Neutrophil (primary cell): ENCODE measurements at regions not wholly inside any gene's neighbourhood (a gene's known extent, or its start where the extent isn't known, plus 50 kb on each side); places are given as distances from the start of the nearest gene placed in this dataset.

Experiments
- H3K27ac ChIP-seq: fragments of 200-600 bp; sonication (generic); 2 replicates; pipeline ENCODE4 v1.5.1; 2016; ENCODE audit warnings: mild to moderate bottlenecking, moderate library complexity
- H3K27me3 ChIP-seq: fragments of 200-600 bp; sonication (generic); 2 replicates; pipeline ENCODE4 v1.6.0; 2016; ENCODE audit warnings: mild to moderate bottlenecking
- H3K36me3 ChIP-seq: fragments of 200-600 bp; sonication (generic); 2 replicates; pipeline ENCODE4 v1.5.1; 2017
- H3K4me1 ChIP-seq, 2 experiments: fragments of 200-600 bp in 1 of 2; sonication (generic) in 1 of 2; 1 replicate in 1 of 2; 2 replicates in 1 of 2; pipeline versions ENCODE4 v1.5.1 to v1.6.1; 2013 to 2016; ENCODE audit warnings: low read depth in 1 of 2, low read length in 1 of 2, mild to moderate bottlenecking in 1 of 2, moderate library complexity in 1 of 2; ENCODE audit not compliant: control insufficient read depth in 1 of 2, insufficient read depth in 1 of 2
- H3K4me3 ChIP-seq, 2 experiments: fragments of 200-600 bp in 1 of 2; sonication (generic) in 1 of 2; 1 replicate in 1 of 2; 2 replicates in 1 of 2; pipeline ENCODE4 v1.5.1; 2013 to 2016; ENCODE audit warnings: low read depth in 1 of 2, low read length in 1 of 2, mild to moderate bottlenecking in 1 of 2, moderate library complexity in 1 of 2
- H3K9me3 ChIP-seq: fragments of 200-600 bp; sonication (generic); 2 replicates; pipeline ENCODE4 v1.5.1; 2016
- CTCF ChIP-seq: fragments of 200-600 bp; sonication (generic); IDR thresholded peaks from 2 replicates; pipeline ENCODE4 v1.5.1; 2016; ENCODE audit warnings: antibody characterized with exemption

DNA sequence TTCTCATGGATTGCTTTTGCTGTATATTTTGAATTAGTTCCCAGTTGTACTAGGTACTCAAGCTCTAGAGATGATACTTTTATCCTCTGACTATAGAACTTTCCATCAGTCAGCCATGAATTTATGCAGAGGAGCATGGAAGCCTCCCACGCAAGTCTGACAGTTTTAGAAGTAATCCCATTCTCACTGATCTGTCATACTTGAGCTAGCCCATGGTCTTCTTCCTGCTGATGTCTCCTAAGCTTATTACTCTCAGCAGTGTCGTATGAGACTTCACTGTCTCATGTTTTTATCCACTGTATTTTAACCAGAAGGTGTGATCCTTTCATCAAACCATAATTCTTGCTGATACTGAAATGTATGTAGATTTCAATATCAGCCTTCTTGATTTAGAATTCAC is 715.2 kb upstream of the MARCKS start:
- Histone ChIP-seq H3K4me3 (no peak overlapping the region), H3K27me3 (no peaks in the 10 kb centered on the region), H3K27ac (no peak overlapping the region), H3K4me1 (no peaks in the 10 kb centered on the region), H3K9me3 (no peaks in the 10 kb centered on the region), H3K36me3 (no peaks in the 10 kb centered on the region)
- TF ChIP-seq CTCF: no peak

- Histone ChIP-seq H3K4me3 (no peak overlapping the region), H3K27ac (no peak overlapping the region), H3K9me3 (no peaks in the 10 kb centered on the region), H3K4me1 (no peaks in the 10 kb centered on the region), H3K27me3 (no peaks in the 10 kb centered on the region), H3K36me3 (no peaks in the 10 kb centered on the region)
- no peak for TF ChIP-seq CTCF
Observed at GRCh38 chr6:113142671-113143174, 714.4 kb upstream of the MARCKS start.

- Histone ChIP-seq H3K27ac (no peak overlapping the region), H3K27me3 (no peaks in the 10 kb centered on the region), H3K4me1 (no peaks in the 10 kb centered on the region), H3K4me3 (no peak overlapping the region), H3K36me3 (no peaks in the 10 kb centered on the region), H3K9me3 (no peaks in the 10 kb centered on the region)
- TF ChIP-seq CTCF: no peak
Observed at GRCh38 chr6:113143206-113143605, 713.9 kb upstream of the MARCKS start.

GRCh38 chr6:113144117-113144516 is 713.0 kb upstream of the MARCKS start:
- no peak overlapping the region for H3K27ac ChIP-seq
- no peaks in the 10 kb centered on the region for H3K9me3 ChIP-seq
- no peak overlapping the region for H3K4me3 ChIP-seq
- TF ChIP-seq CTCF: no peak
- H3K27me3 ChIP-seq: no peaks in the 10 kb centered on the region
- no peaks in the 10 kb centered on the region for H3K4me1 ChIP-seq
- H3K36me3 ChIP-seq: no peaks in the 10 kb centered on the region

- Histone ChIP-seq H3K4me1 (no peaks in the 10 kb centered on the region), H3K36me3 (no peaks in the 10 kb centered on the region), H3K4me3 (no peak overlapping the region), H3K9me3 (no peaks in the 10 kb centered on the region), H3K27ac (no peak overlapping the region), H3K27me3 (no peaks in the 10 kb centered on the region)
- TF ChIP-seq CTCF: no peak
Observed at GRCh38 chr6:113146878-113147277, 710.3 kb upstream of the MARCKS start.

DNA sequence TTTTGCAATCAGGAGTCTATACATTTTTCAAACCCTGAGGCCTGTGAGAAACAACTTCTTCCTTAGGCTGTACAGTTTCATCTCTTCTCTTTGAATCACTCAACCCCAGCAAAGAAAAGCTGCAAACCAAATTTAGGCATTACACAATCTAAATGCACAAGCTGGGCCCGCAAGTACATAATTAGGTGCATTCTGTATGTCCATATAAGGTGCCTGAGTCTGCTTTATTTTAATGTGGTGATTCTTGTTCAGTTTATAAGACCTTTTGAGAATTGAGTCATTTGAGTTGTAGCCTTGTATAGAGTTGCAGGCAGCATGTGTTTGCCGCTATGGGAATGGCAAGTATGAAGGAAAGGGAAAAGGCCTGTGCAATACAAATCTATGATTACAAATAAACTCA is 709.6 kb upstream of the MARCKS start:
- no peaks in the 10 kb centered on the region for H3K4me1 ChIP-seq
- no peaks in the 10 kb centered on the region for H3K9me3 ChIP-seq
- no peak overlapping the region for H3K4me3 ChIP-seq
- no peak overlapping the region for H3K27ac ChIP-seq
- H3K36me3 ChIP-seq: no peaks in the 10 kb centered on the region
- TF ChIP-seq CTCF: no peak
- no peaks in the 10 kb centered on the region for H3K27me3 ChIP-seq
